ES-I3 (cell line): ENCODE measurements at regions not wholly inside any gene's neighbourhood (a gene's known extent, or its start where the extent isn't known, plus 50 kb on each side); places are given as distances from the start of the nearest gene placed in this dataset.

Experiments
- H3K36me3 ChIP-seq: 2 replicates; pipeline ENCODE4 v1.6.1; 2013; ENCODE audit warnings: mild to moderate bottlenecking, low read length, control low read depth, moderate library complexity; ENCODE audit not compliant: insufficient read depth
- H3K4me1 ChIP-seq: 2 replicates; pipeline ENCODE4 v1.6.1; 2013; ENCODE audit warnings: mild to moderate bottlenecking, control low read depth, low read length; ENCODE audit not compliant: insufficient read depth
- H3K9ac ChIP-seq: 2 replicates; pipeline ENCODE4 v1.6.1; 2013; ENCODE audit warnings: low read depth, mild to moderate bottlenecking, low read length, moderate library complexity
- H3K9me3 ChIP-seq: 2 replicates; pipeline ENCODE4 v1.6.1; 2013; ENCODE audit warnings: mild to moderate bottlenecking, low read length, moderate library complexity; ENCODE audit not compliant: control insufficient read depth, insufficient read depth

DNA sequence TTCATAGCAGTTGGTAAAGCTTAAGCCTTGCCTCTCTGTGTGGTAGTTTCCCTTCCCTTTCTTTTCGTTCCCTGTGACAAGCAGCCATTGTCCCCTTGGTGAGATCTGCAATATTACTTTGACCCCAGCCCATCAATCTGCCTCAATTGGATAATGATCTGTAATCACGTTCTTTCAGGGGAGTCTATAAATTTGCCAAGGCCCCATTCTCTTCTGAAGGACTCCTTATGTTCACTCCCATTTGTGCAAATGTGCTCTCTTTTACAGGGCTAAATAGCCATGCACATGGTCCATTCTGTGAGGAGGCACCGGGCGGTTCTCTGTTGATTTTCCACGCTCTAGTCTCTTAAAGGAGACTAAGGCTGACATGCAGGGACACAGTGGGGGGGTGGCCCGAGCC lies 660.4 kb upstream of the SLC35B3 start:
- Histone ChIP-seq H3K9me3 (no peaks in the 10 kb centered on the region), H3K4me1 (0 out of 2 replicates have a peak, but pooled peaks cover 4% of the 10 kb centered on the region), H3K36me3 (no peaks in the 10 kb centered on the region), H3K9ac (no peak overlapping the region)

DNA sequence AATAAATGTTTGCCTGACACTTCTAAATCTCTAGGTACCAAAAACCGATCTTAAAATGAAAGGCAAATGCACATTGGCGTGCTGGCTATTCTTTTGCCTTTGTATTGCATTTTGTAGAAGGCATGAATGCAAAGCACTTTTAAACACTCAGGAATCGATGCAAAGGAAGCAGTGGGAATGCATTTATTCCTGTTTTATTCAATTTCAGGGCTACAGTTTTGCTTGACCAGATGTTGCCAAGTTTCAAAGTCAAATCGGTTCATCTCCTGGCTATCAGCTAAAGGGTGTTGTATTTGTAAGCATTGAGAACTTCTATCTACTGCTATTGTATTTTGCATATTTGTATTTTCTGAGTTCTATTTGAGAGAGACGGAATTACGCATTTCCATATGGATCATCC lies 659.8 kb upstream of the SLC35B3 start:
- H3K4me1 ChIP-seq = 0 out of 2 replicates have a peak, but pooled peaks cover 4% of the 10 kb centered on the region
- H3K9me3 ChIP-seq = no peaks in the 10 kb centered on the region
- H3K36me3 ChIP-seq = no peaks in the 10 kb centered on the region
- no peak overlapping the region for H3K9ac ChIP-seq

DNA sequence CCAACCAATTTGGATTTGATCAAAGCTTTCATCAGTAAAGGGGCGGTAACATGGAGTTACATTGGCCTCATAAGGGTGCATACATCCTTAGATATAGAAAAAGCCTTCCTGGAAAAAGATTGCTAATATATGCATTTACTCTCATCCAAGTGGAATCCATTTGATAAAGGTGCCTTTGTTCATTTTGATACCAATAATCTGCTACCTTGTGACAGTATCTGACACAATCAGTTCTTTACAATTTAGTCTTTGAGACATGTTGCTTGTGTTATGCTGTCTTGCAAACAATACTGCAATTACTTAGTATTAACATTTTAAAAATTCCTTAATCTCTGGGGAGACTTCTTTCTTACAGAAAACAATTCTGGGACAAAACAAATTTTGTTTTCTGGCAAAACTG lies 654.4 kb upstream of the SLC35B3 start:
- no peaks in the 10 kb centered on the region for H3K36me3 ChIP-seq
- no peaks in the 10 kb centered on the region for H3K4me1 ChIP-seq
- no peak overlapping the region for H3K9ac ChIP-seq
- no peaks in the 10 kb centered on the region for H3K9me3 ChIP-seq

DNA sequence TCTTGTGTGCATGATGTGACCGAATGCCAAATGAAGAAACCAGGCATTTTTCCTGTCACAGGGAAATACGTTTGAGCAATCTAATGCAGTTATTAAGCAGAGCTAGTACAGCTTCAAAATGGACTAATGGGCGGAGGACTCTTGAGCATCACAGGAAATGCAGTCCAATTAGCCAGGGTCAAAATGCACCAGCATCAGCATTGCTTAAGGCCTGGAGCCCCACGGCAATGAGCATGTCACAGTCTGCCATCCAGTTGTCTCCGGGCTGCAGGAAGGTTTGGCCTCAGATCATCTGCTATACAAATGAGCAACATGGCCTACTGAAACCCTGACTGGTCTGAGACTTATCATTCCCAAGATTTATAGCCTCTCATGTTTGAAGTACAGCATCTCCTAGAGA lies 652.1 kb upstream of the SLC35B3 start:
- Histone ChIP-seq H3K9ac (no peak overlapping the region), H3K9me3 (no peaks in the 10 kb centered on the region), H3K4me1 (no peaks in the 10 kb centered on the region), H3K36me3 (no peaks in the 10 kb centered on the region)

DNA sequence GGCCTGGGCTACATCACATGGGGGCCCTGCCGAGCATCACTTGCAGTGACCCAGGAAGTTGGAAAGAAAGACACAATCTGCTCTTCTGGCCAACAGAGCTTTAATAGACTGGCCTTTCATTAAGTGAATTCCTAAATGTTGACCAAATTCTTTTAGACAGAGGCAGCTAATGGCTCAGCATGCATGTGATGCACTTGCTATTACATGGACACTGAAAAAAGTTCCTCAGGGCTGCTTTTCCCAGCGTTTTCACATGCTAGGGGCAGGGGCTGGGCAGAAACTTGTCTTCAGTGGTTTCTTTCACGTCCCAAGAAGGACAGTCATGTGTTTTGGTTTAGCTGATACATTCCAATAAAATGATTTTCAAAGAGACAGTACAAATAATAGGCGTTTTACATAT lies 651.0 kb upstream of the SLC35B3 start:
- no peaks in the 10 kb centered on the region for H3K36me3 ChIP-seq
- H3K4me1 ChIP-seq = no peaks in the 10 kb centered on the region
- no peaks in the 10 kb centered on the region for H3K9me3 ChIP-seq
- H3K9ac ChIP-seq = no peak overlapping the region

DNA sequence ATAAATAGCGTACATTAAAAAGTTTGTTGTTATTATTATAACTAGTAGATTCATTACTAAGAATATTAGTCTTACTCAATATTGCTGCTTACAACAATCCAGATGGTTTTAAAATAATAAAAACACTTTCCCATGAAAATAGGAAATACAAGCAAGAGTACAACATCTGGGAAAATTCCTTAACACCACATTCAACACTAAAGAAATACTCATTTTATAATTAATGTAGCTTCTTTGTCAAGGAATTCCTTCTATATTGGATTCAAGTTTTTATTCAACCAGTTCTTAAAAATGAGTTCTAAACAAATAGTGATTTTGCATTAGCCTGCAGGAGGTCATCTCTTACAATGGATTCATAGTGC lies 650.3 kb upstream of the SLC35B3 start:
- Histone ChIP-seq H3K9me3 (no peaks in the 10 kb centered on the region), H3K9ac (no peak overlapping the region), H3K36me3 (no peaks in the 10 kb centered on the region), H3K4me1 (no peaks in the 10 kb centered on the region)

DNA sequence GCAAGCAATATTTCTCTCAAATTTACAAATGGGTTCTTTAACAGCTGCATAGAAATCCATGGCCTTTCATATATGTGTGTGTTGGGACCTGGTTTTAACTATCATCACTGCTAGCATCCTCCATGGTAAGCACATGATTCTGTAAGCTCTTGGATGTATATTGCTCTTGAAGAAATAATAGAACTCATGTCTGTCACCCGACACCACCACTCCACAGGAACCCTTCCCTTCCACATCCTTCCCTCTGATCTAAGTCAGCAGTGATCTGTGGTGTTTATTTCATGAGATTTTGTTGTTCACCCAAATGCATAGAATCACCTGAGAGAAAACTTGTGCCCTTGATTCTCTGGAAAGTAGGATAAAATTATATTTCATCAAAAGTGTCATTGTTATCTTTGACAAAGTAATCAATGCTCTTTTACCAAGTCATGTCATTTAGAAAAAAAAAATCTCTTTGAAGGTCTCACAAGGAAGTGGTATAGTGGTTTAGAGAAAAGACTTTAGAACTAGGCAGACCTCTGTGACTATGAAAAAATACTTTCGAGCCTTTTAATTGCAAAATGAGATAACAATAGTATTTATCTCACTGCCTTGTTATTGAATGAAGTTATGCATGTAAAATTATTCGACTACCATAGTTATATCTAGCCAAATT lies 649.8 kb upstream of the SLC35B3 start:
- no peaks in the 10 kb centered on the region for H3K4me1 ChIP-seq
- no peaks in the 10 kb centered on the region for H3K9me3 ChIP-seq
- H3K36me3 ChIP-seq = no peaks in the 10 kb centered on the region
- H3K9ac ChIP-seq = no peak overlapping the region

DNA sequence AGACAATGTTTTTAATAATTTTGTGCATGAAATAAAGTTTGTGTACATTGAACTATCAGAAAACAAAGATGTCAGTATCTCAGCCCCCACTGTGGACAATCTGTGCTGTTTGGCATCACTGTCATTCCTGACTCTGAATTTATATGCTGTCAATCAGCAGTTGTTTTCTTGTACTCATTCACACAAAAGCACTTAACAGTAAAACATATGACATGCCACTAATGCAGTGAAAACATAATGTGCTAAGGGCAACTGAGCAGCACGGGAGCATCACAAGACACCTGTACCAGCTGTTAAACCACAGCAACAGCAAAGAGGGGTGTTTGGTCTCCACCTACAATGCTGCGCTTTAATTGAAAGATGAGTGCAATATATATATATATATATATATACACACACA lies 647.8 kb upstream of the SLC35B3 start:
- no peaks in the 10 kb centered on the region for H3K4me1 ChIP-seq

DNA sequence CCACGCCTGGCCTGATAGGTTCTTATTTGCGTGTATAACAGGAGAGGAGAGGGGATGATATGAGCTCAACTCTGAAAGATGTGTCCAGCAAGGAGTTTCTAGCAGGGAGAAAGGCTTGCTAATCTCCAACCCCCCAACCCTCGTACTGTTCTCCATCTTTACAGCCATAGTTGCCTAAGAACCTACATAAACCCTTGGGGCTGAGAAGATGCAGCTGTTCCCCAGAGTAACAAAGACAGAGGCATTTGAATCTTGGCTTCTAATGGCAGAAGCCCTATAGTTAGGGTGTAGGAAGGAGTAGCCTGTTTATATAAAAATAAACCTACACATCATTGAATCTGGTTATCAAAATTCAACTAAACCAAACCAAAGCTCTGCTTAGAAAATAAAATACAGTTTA lies 631.4 kb upstream of the SLC35B3 start:
- no peak overlapping the region for H3K9ac ChIP-seq
- no peaks in the 10 kb centered on the region for H3K36me3 ChIP-seq
- no peaks in the 10 kb centered on the region for H3K9me3 ChIP-seq
- H3K4me1 ChIP-seq = no peaks in the 10 kb centered on the region

More for the DNA sequence above, 647.8 kb upstream of the SLC35B3 start:
- H3K9ac ChIP-seq = no peak overlapping the region
- H3K36me3 ChIP-seq = no peaks in the 10 kb centered on the region
- no peaks in the 10 kb centered on the region for H3K9me3 ChIP-seq

DNA sequence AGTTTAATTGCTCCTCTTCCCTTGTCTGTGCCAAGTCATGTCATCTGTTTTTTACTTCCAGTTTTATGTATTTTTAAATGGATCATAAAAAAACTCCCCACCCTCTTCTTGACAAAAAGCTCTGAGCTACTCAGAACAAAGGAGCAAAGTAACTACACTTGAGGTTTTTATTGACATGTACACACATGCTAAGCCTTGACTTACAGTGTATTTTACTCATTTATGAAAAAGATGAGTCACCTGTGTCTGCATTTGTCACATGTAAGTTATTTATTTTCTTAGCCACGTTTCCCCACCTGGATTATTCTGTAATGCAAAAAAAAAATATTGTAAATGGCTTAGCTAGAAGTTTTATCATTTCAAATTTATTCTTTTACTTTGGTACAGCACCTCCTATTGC lies 628.8 kb upstream of the SLC35B3 start:
- Histone ChIP-seq H3K9ac (no peak overlapping the region), H3K36me3 (no peaks in the 10 kb centered on the region), H3K9me3 (no peaks in the 10 kb centered on the region), H3K4me1 (no peaks in the 10 kb centered on the region)

DNA sequence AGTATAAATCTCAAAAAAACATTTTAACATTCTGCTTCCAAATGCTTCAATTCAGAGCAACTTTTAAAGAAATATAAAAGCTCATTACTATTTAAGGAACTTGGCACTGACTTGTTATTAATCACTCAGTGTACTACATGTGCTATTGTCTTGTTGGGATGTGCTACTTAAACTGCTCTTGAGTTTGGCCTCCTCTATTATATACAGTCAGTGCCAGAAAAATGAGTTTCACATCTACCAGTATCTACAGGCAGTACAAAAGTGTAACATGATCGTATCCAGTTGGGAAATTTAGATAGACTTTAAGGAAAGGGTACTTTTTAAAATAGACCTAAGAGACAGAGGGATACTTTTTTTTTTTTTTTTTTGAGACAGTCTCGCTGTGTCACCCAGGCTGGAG lies 627.3 kb upstream of the SLC35B3 start:
- no peaks in the 10 kb centered on the region for H3K36me3 ChIP-seq
- no peaks in the 10 kb centered on the region for H3K9me3 ChIP-seq
- no peak overlapping the region for H3K9ac ChIP-seq
- H3K4me1 ChIP-seq = no peaks in the 10 kb centered on the region

DNA sequence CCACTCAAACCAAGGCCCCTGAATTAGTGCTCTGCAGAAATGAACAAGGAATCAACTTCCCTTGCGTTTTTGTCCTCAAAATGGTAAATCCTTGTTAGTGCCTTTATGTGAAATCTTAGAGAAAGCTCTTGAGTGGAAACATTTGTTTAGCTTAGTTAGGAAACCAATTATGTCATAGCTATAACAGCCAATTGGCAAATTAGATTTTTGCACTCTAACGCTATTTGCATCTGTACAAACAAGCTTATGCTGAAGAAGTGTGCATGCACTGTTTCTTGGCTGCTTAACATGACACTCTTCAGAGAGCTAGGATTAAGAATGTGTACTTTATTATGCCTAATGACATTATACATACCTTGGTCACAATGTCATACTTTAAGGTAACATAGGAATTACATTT lies 622.6 kb upstream of the SLC35B3 start:
- Histone ChIP-seq H3K9ac (no peak overlapping the region), H3K36me3 (no peaks in the 10 kb centered on the region), H3K9me3 (no peaks in the 10 kb centered on the region), H3K4me1 (no peaks in the 10 kb centered on the region)

DNA sequence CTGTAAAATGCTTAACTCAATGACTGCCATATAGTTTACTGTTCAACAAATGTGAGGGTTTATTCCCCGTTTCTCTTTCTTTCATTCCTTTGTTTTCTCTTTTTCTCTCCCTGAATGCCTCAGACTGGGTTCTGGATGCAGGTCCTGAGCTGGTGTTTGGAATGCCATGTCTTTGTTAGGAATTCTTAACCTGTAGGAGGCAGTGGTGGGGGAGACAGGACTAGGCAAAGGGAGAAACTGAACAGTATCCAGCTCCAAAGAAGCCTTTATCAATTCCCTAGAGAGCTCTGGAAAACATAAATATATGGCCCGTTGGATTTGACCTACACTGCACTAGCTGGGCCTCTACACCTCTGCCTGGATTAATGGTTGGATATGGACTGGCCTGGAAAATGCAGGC lies 621.2 kb upstream of the SLC35B3 start:
- H3K36me3 ChIP-seq = no peaks in the 10 kb centered on the region
- no peak overlapping the region for H3K9ac ChIP-seq
- no peaks in the 10 kb centered on the region for H3K4me1 ChIP-seq
- H3K9me3 ChIP-seq = no peaks in the 10 kb centered on the region

DNA sequence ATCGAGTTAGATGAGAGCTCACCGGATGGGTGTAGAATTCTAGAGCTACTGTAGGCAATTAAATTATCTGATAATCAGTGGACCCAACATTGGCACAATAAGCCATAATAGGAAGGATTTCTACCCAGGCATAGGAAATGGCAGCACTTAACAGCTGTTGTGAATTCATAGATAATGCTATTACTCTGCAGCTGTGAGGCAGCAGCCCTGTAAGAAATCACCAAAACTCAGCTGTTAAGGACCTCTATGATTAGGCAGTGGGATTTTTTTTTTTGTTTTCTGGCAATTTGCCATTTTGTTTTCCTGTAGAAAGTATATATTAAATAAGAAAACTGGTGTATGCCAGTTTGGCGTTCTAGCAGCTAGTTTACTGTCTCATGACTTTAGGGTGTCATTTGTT lies 609.1 kb upstream of the SLC35B3 start:
- H3K9ac ChIP-seq = no peak overlapping the region
- H3K36me3 ChIP-seq = no peaks in the 10 kb centered on the region
- no peaks in the 10 kb centered on the region for H3K9me3 ChIP-seq
- no peaks in the 10 kb centered on the region for H3K4me1 ChIP-seq

DNA sequence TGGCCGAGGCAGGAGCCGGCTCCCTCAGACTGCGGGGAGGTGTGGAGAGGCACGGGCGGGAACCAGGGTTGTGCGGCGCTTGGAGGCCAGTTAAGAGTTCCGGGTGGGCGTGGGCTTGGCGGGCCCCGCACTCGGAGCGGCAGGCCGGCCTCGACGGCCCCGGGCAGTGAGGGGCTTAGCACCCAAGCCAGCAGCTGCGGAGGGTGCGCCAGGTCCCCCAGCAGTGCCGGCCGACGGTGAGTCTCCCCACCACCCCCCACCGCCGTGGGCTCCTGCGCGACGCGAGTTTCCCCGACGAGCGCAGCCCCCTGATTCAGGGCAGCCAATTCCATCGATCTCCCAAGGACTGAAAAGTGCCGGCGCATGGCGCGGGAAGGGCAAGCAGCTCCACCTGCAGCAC lies 605.4 kb upstream of the SLC35B3 start:
- no peaks in the 10 kb centered on the region for H3K4me1 ChIP-seq
- no peaks in the 10 kb centered on the region for H3K36me3 ChIP-seq
- H3K9ac ChIP-seq = no peak overlapping the region
- no peaks in the 10 kb centered on the region for H3K9me3 ChIP-seq

DNA sequence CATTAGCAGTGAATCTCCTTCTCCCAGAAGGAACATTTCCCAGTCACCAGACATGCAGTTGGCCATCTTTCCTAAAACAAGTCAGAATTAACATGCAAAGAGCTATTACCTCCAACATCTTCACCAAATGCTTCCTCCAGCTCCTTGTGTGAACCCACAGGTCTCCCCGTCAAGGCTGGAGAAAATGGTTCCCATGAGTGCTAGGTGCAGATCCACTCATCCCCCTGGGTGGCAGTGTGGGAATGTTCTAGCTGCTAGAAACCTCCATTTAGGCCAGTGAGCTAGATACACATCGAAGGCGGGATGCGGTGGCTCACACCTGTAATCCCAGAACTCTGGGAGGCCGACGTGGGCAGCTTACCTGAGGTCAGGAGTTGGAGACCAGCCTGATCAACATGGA lies 603.9 kb upstream of the SLC35B3 start:
- Histone ChIP-seq H3K9me3 (no peaks in the 10 kb centered on the region), H3K4me1 (no peaks in the 10 kb centered on the region), H3K9ac (no peak overlapping the region), H3K36me3 (no peaks in the 10 kb centered on the region)
